Osteoblast (primary cell): ENCODE measurements at regions not wholly inside any gene's neighbourhood (a gene's known extent, or its start where the extent isn't known, plus 50 kb on each side); places are given as distances from the start of the nearest gene placed in this dataset.
"Not testable (repeated sequence)": the region's sequence is repeated elsewhere in the genome, so short reads cannot be mapped to it uniquely, and the experiment has no call there.

Source experiments
- DNase-seq: peaks from one replicate; pipeline ENCODE4 v3.0.0; 2011; ENCODE audit warnings: low spot score, mixed read lengths; ENCODE audit not compliant: insufficient read length; ENCODE audit errors: missing footprints
- H2AFZ ChIP-seq: 2 replicates; pipeline ENCODE4 v1.6.0; 2011; ENCODE audit warnings: mild to moderate bottlenecking, low read length
- H3K27ac ChIP-seq: 2 replicates; pipeline ENCODE4 v1.5.1; 2011; ENCODE audit warnings: mild to moderate bottlenecking, low read depth, low read length, moderate library complexity
- H3K27me3 ChIP-seq: 2 replicates; pipeline ENCODE4 v1.6.0; 2012; ENCODE audit warnings: mild to moderate bottlenecking, control low read depth, inconsistent platforms, low read length, moderate library complexity; ENCODE audit not compliant: insufficient read depth
- H3K36me3 ChIP-seq: 2 replicates; pipeline ENCODE4 v1.5.1; 2011; ENCODE audit warnings: mild to moderate bottlenecking, low read length, control low read depth, moderate library complexity; ENCODE audit not compliant: insufficient read depth
- H3K4me1 ChIP-seq: 2 replicates; pipeline ENCODE4 v1.5.1; 2011; ENCODE audit warnings: mild to moderate bottlenecking, low read length, control low read depth, moderate library complexity; ENCODE audit not compliant: insufficient read depth
- H3K4me2 ChIP-seq: 2 replicates; pipeline ENCODE4 v1.6.0; 2011; ENCODE audit warnings: mild to moderate bottlenecking, low read length; ENCODE audit not compliant: insufficient read depth
- H3K4me3 ChIP-seq: fragments of 200-600 bp; sonication (generic); 3 replicates; pipeline ENCODE4 v1.5.1; 2012; ENCODE audit warnings: mild to moderate bottlenecking, low read length, inconsistent platforms; ENCODE audit not compliant: insufficient read depth
- H3K79me2 ChIP-seq: 2 replicates; pipeline ENCODE4 v1.6.0; 2012; ENCODE audit warnings: mild to moderate bottlenecking, low read length, control low read depth, inconsistent platforms; ENCODE audit not compliant: insufficient read depth
- H3K9me3 ChIP-seq: 2 replicates; pipeline ENCODE4 v1.5.1; 2011; ENCODE audit warnings: low read depth, low read length, control low read depth
- H4K20me1 ChIP-seq: 2 replicates; pipeline ENCODE4 v1.6.0; 2012; ENCODE audit warnings: mild to moderate bottlenecking, low read length, control low read depth; ENCODE audit not compliant: insufficient read depth
- TF ChIP-seq, protein P1 (sequence below): IDR thresholded peaks from 2 replicates; pipeline ENCODE4 v1.5.1; 2011; ENCODE audit warnings: mild to moderate bottlenecking, low read depth, low read length, moderate library complexity; ENCODE audit errors: extremely low read depth

GRCh38 chr4:66943112-66943511 is 602.2 kb downstream of the CENPC start:
- TF ChIP-seq, protein P1, sequence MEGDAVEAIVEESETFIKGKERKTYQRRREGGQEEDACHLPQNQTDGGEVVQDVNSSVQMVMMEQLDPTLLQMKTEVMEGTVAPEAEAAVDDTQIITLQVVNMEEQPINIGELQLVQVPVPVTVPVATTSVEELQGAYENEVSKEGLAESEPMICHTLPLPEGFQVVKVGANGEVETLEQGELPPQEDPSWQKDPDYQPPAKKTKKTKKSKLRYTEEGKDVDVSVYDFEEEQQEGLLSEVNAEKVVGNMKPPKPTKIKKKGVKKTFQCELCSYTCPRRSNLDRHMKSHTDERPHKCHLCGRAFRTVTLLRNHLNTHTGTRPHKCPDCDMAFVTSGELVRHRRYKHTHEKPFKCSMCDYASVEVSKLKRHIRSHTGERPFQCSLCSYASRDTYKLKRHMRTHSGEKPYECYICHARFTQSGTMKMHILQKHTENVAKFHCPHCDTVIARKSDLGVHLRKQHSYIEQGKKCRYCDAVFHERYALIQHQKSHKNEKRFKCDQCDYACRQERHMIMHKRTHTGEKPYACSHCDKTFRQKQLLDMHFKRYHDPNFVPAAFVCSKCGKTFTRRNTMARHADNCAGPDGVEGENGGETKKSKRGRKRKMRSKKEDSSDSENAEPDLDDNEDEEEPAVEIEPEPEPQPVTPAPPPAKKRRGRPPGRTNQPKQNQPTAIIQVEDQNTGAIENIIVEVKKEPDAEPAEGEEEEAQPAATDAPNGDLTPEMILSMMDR = no peak
- no peak for DNase-seq
- no peak overlapping the region for H2AFZ ChIP-seq

GRCh38 chr4:66931981-66932380 is 613.3 kb downstream of the CENPC start:
- not testable (repeated sequence) for H3K27ac ChIP-seq, H3K36me3 ChIP-seq, DNase-seq, H3K27me3 ChIP-seq, H2AFZ ChIP-seq, H3K79me2 ChIP-seq, H3K4me1 ChIP-seq, H3K4me3 ChIP-seq, H4K20me1 ChIP-seq, H3K4me2 ChIP-seq, H3K9me3 ChIP-seq

More at GRCh38 chr4:66943112-66943511, 602.2 kb downstream of the CENPC start:
- H3K79me2 ChIP-seq = no peaks in the 10 kb centered on the region
- no peaks in the 10 kb centered on the region for H3K36me3 ChIP-seq
- no peaks in the 10 kb centered on the region for H4K20me1 ChIP-seq
- no peaks in the 10 kb centered on the region for H3K4me1 ChIP-seq
- H3K27ac ChIP-seq = no peak overlapping the region
- H3K27me3 ChIP-seq = no peaks in the 10 kb centered on the region
- peaks cover 2% of the 10 kb centered on the region for H3K9me3 ChIP-seq
- H3K4me2 ChIP-seq = no peak overlapping the region
- H3K4me3 ChIP-seq = no peak overlapping the region

DNA sequence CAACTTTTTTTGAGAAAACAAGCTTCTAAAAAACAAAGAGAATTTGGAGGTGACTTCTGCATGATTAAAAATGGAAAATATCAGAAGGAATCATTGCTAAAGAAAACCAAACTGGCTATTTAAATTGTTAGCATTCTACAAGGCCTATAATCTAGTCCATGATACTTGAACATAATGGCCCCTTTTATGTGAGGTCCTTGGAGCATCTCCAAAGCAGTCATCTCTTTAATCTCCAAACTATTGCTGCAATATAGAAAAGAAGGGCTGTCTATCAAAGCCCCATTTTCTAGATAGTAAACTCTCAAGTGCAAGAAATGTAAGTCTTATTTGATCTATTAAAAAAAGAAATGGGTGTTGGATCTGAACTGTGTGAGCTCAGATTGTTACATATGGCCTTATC is 615.1 kb downstream of the CENPC start:
- Histone ChIP-seq H4K20me1 (no peaks in the 10 kb centered on the region), H3K4me2 (no peak overlapping the region), H3K36me3 (no peaks in the 10 kb centered on the region), H3K79me2 (no peaks in the 10 kb centered on the region), H3K4me1 (no peaks in the 10 kb centered on the region), H3K9me3 (no peaks in the 10 kb centered on the region), H3K4me3 (no peak overlapping the region), H3K27ac (no peak overlapping the region), H3K27me3 (no peaks in the 10 kb centered on the region), H2AFZ (no peak overlapping the region)
- TF ChIP-seq, protein P1 = no peak
- no peak for DNase-seq

- Histone ChIP-seq H4K20me1 (no peaks in the 10 kb centered on the region), H3K79me2 (no peaks in the 10 kb centered on the region), H3K27ac (no peak overlapping the region), H3K36me3 (no peaks in the 10 kb centered on the region), H2AFZ (no peak overlapping the region), H3K4me3 (no peak overlapping the region), H3K27me3 (no peaks in the 10 kb centered on the region), H3K4me1 (no peaks in the 10 kb centered on the region), H3K4me2 (no peak overlapping the region), H3K9me3 (no peaks in the 10 kb centered on the region)
- TF ChIP-seq, protein P1 = no peak
- DNase-seq = no peak
Measured at GRCh38 chr4:66929748-66930147, 615.6 kb downstream of the CENPC start.

- not testable (repeated sequence) for H3K79me2 ChIP-seq, H3K27me3 ChIP-seq, H3K4me2 ChIP-seq, H3K4me1 ChIP-seq, H4K20me1 ChIP-seq, H3K27ac ChIP-seq, H2AFZ ChIP-seq, DNase-seq, H3K36me3 ChIP-seq, H3K4me3 ChIP-seq, H3K9me3 ChIP-seq
Measured at GRCh38 chr4:66928881-66929280, 616.4 kb downstream of the CENPC start.
